Right lobe of liver (tissue), 4 donors: ENCODE measurements at regions not wholly inside any gene's neighbourhood (a gene's known extent, or its start where the extent isn't known, plus 50 kb on each side); places are given as distances from the start of the nearest gene placed in this dataset.

Source experiments
- POLR2A ChIP-seq: fragments of 450-650 bp; IDR thresholded peaks from one replicate; pipeline ENCODE4 v1.6.1; 2017; ENCODE audit warnings: antibody characterized with exemption, mild to moderate bottlenecking
- TF ChIP-seq, protein P1 (sequence below), 4 donors: fragments of 200-600 bp in 3 of 4; fragments of 450-650 bp in 1 of 4; IDR thresholded peaks; one replicate each; pipeline versions ENCODE4 v1.5.1 to v1.8.0; 2016 to 2022; ENCODE audit warnings: antibody characterized with exemption in 4 of 4, mild to moderate bottlenecking in 2 of 4
- donor health status: DM: no; HTN: no; CAD: no.
- donor health status: DM: no; HTN: no; CAD: no.
- donor health status: DM: no; HTN: yes; CAD: no.

- TF ChIP-seq, protein P1, sequence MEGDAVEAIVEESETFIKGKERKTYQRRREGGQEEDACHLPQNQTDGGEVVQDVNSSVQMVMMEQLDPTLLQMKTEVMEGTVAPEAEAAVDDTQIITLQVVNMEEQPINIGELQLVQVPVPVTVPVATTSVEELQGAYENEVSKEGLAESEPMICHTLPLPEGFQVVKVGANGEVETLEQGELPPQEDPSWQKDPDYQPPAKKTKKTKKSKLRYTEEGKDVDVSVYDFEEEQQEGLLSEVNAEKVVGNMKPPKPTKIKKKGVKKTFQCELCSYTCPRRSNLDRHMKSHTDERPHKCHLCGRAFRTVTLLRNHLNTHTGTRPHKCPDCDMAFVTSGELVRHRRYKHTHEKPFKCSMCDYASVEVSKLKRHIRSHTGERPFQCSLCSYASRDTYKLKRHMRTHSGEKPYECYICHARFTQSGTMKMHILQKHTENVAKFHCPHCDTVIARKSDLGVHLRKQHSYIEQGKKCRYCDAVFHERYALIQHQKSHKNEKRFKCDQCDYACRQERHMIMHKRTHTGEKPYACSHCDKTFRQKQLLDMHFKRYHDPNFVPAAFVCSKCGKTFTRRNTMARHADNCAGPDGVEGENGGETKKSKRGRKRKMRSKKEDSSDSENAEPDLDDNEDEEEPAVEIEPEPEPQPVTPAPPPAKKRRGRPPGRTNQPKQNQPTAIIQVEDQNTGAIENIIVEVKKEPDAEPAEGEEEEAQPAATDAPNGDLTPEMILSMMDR (IDR thresholded peaks at IDR 0.05): no peak
- no peak for TF ChIP-seq POLR2A
Measured at GRCh38 chr10:47235484-47235883, 64.5 kb upstream of the GDF10 start.
